OCI-LY1 (cell line): ENCODE measurements at regions not wholly inside any gene's neighbourhood (a gene's known extent, or its start where the extent isn't known, plus 50 kb on each side); places are given as distances from the start of the nearest gene placed in this dataset.

ENCODE experiments used
- H2AFZ ChIP-seq: fragments of 200-600 bp; sonication (generic), shearing (Covaris generic); 2 replicates; pipeline ENCODE4 v1.6.0; 2014; ENCODE audit warnings: antibody characterized with exemption, mild to moderate bottlenecking, low read length
- H3F3A ChIP-seq: fragments of 200-600 bp; sonication (generic), shearing (Covaris generic); 2 replicates; pipeline ENCODE4 v1.6.0; 2014; ENCODE audit warnings: mild to moderate bottlenecking, antibody characterized with exemption, low read length, moderate library complexity; ENCODE audit not compliant: insufficient read depth
- H3K27ac ChIP-seq: fragments of 200-600 bp; sonication (generic); 2 replicates; pipeline ENCODE4 v1.5.1; 2014; ENCODE audit warnings: low read length, mixed run types, mild to moderate bottlenecking, low read depth; ENCODE audit not compliant: poor library complexity, severe bottlenecking
- H3K27me3 ChIP-seq: fragments of 200-600 bp; sonication (generic); 2 replicates; pipeline ENCODE4 v1.6.0; 2014; ENCODE audit warnings: antibody characterized with exemption, mild to moderate bottlenecking, low read length, moderate library complexity; ENCODE audit not compliant: insufficient read depth
- H3K36me3 ChIP-seq: fragments of 200-600 bp; sonication (generic); 2 replicates; pipeline ENCODE4 v1.6.1; 2014; ENCODE audit warnings: mild to moderate bottlenecking, antibody characterized with exemption, low read length, moderate library complexity, mixed read lengths; ENCODE audit not compliant: insufficient read depth
- H3K4me1 ChIP-seq: fragments of 200-600 bp; sonication (generic); 2 replicates; pipeline ENCODE4 v1.5.1; 2014; ENCODE audit warnings: mild to moderate bottlenecking, low read length, moderate library complexity; ENCODE audit not compliant: insufficient read depth, severe bottlenecking
- H3K4me2 ChIP-seq: fragments of 200-600 bp; sonication (generic), shearing (Covaris generic); 2 replicates; pipeline ENCODE4 v1.6.1; 2014; ENCODE audit warnings: low read length
- H3K4me3 ChIP-seq: fragments of 200-600 bp; sonication (generic); 2 replicates; pipeline ENCODE4 v1.5.1; 2014; ENCODE audit warnings: low read length, low read depth, mild to moderate bottlenecking, mixed read lengths; ENCODE audit not compliant: poor library complexity, severe bottlenecking
- H3K79me2 ChIP-seq: fragments of 200-600 bp; shearing (Covaris generic); 2 replicates; pipeline ENCODE4 v1.6.1; 2016; ENCODE audit warnings: mixed run types, low read length, mixed read lengths; ENCODE audit not compliant: insufficient read depth
- H3K9ac ChIP-seq: fragments of 200-600 bp; sonication (generic), shearing (Covaris generic); 2 replicates; pipeline ENCODE4 v1.6.1; 2014; ENCODE audit warnings: mild to moderate bottlenecking, low read length, mixed read lengths
- H3K9me2 ChIP-seq: fragments of 200-600 bp; sonication (generic), shearing (Covaris generic); 2 replicates; pipeline ENCODE4 v1.6.1; 2014; ENCODE audit warnings: low read depth, mild to moderate bottlenecking, low read length, mixed read lengths
- H3K9me3 ChIP-seq: fragments of 200-600 bp; shearing (Covaris generic); 2 replicates; pipeline ENCODE4 v1.6.1; 2014; ENCODE audit warnings: low read length, mixed read lengths
- H4K20me1 ChIP-seq: fragments of 200-600 bp; sonication (generic), shearing (Covaris generic); 2 replicates; pipeline ENCODE4 v1.6.0; 2016; ENCODE audit warnings: mild to moderate bottlenecking, low read length; ENCODE audit not compliant: insufficient read depth
- EZH2 ChIP-seq: fragments of 200-600 bp; sonication (generic), shearing (Covaris generic); IDR thresholded peaks from 2 replicates; pipeline ENCODE4 v1.8.0; 2017; ENCODE audit warnings: borderline replicate concordance, mixed run types, mild to moderate bottlenecking, antibody characterized with exemption, low read length, moderate library complexity, mixed read lengths
- TF ChIP-seq, protein P1 (sequence below): fragments of 200-600 bp; sonication (generic), shearing (Covaris generic); IDR thresholded peaks from 2 replicates; pipeline ENCODE4 v1.5.1; 2017; ENCODE audit warnings: mild to moderate bottlenecking, antibody characterized with exemption, low read length, moderate library complexity, mixed read lengths

DNA sequence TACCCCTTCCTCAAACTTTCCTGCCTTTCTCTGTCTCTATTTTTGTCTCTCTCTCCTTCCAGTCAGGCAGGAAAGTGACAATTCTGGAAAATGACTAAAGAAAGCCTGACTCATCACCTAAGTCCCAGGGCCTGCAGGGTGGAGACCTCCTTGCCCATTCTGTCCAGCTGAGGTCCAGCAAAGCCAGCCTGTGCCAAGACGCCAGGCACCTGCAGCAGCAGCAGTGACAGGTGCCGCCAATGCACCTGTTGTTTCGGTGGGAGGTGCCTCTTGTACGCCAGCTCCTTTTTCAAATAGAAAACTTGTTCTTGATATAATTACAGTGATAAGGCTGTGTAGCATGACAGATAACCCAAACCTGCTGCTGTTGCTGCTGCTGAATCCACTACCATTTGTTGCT, 501.3 kb downstream of the NTRK3 start:
- H3F3A ChIP-seq, result no peaks in the 10 kb centered on the region
- no peak overlapping the region for H3K9ac ChIP-seq
- no peak overlapping the region for H2AFZ ChIP-seq
- H3K79me2 ChIP-seq, result no peaks in the 10 kb centered on the region
- H3K27me3 ChIP-seq, result no peaks in the 10 kb centered on the region
- H3K4me1 ChIP-seq, result no peaks in the 10 kb centered on the region
- H4K20me1 ChIP-seq, result no peaks in the 10 kb centered on the region
- H3K4me3 ChIP-seq, result no peak overlapping the region
- no peaks in the 10 kb centered on the region for H3K9me2 ChIP-seq
- H3K4me2 ChIP-seq, result no peak overlapping the region
- TF ChIP-seq, protein P1, sequence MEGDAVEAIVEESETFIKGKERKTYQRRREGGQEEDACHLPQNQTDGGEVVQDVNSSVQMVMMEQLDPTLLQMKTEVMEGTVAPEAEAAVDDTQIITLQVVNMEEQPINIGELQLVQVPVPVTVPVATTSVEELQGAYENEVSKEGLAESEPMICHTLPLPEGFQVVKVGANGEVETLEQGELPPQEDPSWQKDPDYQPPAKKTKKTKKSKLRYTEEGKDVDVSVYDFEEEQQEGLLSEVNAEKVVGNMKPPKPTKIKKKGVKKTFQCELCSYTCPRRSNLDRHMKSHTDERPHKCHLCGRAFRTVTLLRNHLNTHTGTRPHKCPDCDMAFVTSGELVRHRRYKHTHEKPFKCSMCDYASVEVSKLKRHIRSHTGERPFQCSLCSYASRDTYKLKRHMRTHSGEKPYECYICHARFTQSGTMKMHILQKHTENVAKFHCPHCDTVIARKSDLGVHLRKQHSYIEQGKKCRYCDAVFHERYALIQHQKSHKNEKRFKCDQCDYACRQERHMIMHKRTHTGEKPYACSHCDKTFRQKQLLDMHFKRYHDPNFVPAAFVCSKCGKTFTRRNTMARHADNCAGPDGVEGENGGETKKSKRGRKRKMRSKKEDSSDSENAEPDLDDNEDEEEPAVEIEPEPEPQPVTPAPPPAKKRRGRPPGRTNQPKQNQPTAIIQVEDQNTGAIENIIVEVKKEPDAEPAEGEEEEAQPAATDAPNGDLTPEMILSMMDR, result no peak
- TF ChIP-seq EZH2, result no peak
- no peak overlapping the region for H3K27ac ChIP-seq
- no peaks in the 10 kb centered on the region for H3K36me3 ChIP-seq
- no peaks in the 10 kb centered on the region for H3K9me3 ChIP-seq

DNA sequence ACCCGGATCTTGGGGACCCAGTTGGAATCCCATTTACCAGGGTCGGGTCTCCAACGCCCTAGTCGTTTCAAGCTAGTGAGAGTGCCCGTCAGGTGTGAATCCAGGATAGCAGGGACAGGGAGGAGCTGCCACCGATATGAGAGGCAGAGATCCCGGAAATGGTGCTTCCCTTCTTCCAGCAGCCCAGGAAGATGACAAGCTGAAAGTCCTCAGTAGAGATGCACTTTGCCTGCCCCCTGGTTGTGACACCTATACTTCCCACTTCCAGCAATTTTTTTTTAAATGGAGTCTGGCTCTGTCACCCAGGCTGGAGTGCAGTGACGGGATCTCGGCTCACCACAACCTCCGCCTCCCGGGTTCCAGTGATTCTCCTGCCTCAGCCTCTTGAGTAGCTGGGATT, 503.0 kb downstream of the NTRK3 start:
- no peak for TF ChIP-seq EZH2
- TF ChIP-seq, protein P1, result no peak

DNA sequence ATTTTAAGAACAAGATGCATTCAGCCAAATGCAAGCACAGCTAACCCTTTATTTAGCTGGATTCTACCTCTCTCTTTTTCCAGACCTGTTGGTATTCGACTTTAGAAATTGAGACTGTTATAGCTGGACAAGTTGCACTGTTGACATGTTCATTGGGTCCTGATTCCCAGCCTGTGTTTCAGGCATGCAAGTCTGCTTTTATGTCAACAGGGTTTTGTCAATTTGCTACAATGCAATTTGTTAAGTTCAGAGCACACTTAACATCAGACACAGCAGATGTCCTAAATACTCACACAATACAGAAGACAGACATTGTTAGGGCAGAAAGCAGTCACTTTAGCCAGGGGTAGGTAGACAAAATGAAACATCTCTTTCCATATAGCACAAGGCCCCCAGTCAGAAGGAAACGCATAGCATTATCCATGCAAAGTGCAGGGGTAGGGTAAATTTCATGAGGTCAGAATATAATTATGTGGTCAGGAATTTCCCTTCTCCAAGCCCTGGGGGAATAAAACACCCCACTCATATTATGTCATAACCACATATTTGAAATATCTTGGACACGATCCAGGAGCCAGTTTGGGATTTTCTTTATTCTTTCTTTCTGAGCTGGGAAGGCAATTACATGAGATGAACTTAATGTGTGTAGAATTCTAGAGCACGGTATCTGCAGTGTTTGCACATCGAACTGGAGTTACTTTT, 504.1 kb downstream of the NTRK3 start:
- Histone ChIP-seq H2AFZ (no peak overlapping the region), H3K9me3 (no peaks in the 10 kb centered on the region), H3F3A (no peaks in the 10 kb centered on the region), H3K4me3 (no peak overlapping the region), H3K4me1 (no peaks in the 10 kb centered on the region), H3K27ac (no peak overlapping the region), H3K9ac (no peak overlapping the region), H3K27me3 (no peaks in the 10 kb centered on the region), H3K36me3 (no peaks in the 10 kb centered on the region), H3K4me2 (no peak overlapping the region), H3K9me2 (no peaks in the 10 kb centered on the region), H4K20me1 (no peaks in the 10 kb centered on the region), H3K79me2 (no peaks in the 10 kb centered on the region)
- no peak for TF ChIP-seq EZH2
- TF ChIP-seq, protein P1, result no peak

More for the DNA sequence above, 503.0 kb downstream of the NTRK3 start:
- no peaks in the 10 kb centered on the region for H3K36me3 ChIP-seq
- no peaks in the 10 kb centered on the region for H4K20me1 ChIP-seq
- no peaks in the 10 kb centered on the region for H3K9me2 ChIP-seq
- no peak overlapping the region for H3K27ac ChIP-seq
- no peak overlapping the region for H3K4me2 ChIP-seq
- H3K79me2 ChIP-seq, result no peaks in the 10 kb centered on the region
- no peak overlapping the region for H3K4me3 ChIP-seq
- H3K9ac ChIP-seq, result no peak overlapping the region
- H3F3A ChIP-seq, result no peaks in the 10 kb centered on the region
- no peak overlapping the region for H2AFZ ChIP-seq
- H3K4me1 ChIP-seq, result no peaks in the 10 kb centered on the region
- H3K27me3 ChIP-seq, result no peaks in the 10 kb centered on the region
- no peaks in the 10 kb centered on the region for H3K9me3 ChIP-seq
